ENCODE measurements at regions not wholly inside any gene's neighbourhood (a gene's known extent, or its start where the extent isn't known, plus 50 kb on each side); places are given as distances from the start of the nearest gene placed in this dataset.

DNA sequence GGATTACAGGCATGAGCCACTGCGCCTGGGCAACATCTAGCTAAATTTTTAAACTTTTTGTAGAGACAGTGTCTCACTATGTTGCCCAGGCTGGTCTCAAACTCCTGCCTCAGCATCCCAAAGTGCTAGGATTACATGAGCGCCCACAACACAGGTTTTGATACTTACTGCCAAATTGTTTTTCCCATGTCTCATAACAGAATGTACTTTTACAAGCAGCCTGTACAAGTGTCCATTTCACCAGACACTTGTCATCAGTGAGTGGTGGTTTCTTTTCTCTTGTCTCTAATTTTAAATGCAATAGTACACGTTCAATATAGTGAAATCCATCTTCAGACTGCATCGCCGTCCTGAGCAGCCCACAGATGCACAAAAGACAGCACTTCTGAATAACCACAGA, 116.4 kb upstream of the LYZL2 start:
- TF ChIP-seq, protein P1, sequence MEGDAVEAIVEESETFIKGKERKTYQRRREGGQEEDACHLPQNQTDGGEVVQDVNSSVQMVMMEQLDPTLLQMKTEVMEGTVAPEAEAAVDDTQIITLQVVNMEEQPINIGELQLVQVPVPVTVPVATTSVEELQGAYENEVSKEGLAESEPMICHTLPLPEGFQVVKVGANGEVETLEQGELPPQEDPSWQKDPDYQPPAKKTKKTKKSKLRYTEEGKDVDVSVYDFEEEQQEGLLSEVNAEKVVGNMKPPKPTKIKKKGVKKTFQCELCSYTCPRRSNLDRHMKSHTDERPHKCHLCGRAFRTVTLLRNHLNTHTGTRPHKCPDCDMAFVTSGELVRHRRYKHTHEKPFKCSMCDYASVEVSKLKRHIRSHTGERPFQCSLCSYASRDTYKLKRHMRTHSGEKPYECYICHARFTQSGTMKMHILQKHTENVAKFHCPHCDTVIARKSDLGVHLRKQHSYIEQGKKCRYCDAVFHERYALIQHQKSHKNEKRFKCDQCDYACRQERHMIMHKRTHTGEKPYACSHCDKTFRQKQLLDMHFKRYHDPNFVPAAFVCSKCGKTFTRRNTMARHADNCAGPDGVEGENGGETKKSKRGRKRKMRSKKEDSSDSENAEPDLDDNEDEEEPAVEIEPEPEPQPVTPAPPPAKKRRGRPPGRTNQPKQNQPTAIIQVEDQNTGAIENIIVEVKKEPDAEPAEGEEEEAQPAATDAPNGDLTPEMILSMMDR (IDR thresholded peaks at IDR 0.05) = no peak
- no peak for TF ChIP-seq POLR2A (IDR thresholded peaks at IDR 0.05)

Measured in lower leg skin (tissue), 3 donors.